Mucosa of rectum (tissue), 2 donors: ENCODE measurements at regions not wholly inside any gene's neighbourhood (a gene's known extent, or its start where the extent isn't known, plus 50 kb on each side); places are given as distances from the start of the nearest gene placed in this dataset.
A peak's percentile ranks its signal among the peaks of the same experiment; 100 is the strongest.
"Not testable (repeated sequence)": the region's sequence is repeated elsewhere in the genome, so short reads cannot be mapped to it uniquely, and the experiment has no call there.

Experiments used
- H3K27ac ChIP-seq, 2 donors: one replicate each; pipeline ENCODE4 v1.7.0; 2013; ENCODE audit warnings: inconsistent platforms in 2 of 2, low read depth in 2 of 2, low read length in 2 of 2
- H3K27me3 ChIP-seq, 2 donors: one replicate each; pipeline ENCODE4 v1.7.0; 2013; ENCODE audit warnings: low read length in 2 of 2; ENCODE audit not compliant: control insufficient read depth in 2 of 2, insufficient read depth in 2 of 2
- H3K36me3 ChIP-seq, 2 donors: one replicate each; pipeline ENCODE4 v1.7.0; 2013; ENCODE audit warnings: low read length in 2 of 2; ENCODE audit not compliant: control insufficient read depth in 2 of 2, insufficient read depth in 2 of 2
- H3K4me1 ChIP-seq, 2 donors: one replicate each; pipeline ENCODE4 v1.7.0; 2013; ENCODE audit warnings: low read length in 2 of 2, mild to moderate bottlenecking in 1 of 2; ENCODE audit not compliant: control insufficient read depth in 2 of 2, insufficient read depth in 2 of 2
- H3K4me3 ChIP-seq, 2 donors: one replicate each; pipeline ENCODE4 v1.7.0; 2013; ENCODE audit warnings: low read length in 2 of 2
- H3K9ac ChIP-seq, 2 donors: one replicate each; pipeline ENCODE4 v1.7.0; 2013; ENCODE audit warnings: low read length in 2 of 2, low read depth in 1 of 2, mild to moderate bottlenecking in 1 of 2
- H3K9me3 ChIP-seq, 2 donors: one replicate each; pipeline ENCODE4 v1.7.0; 2013; ENCODE audit warnings: low read length in 2 of 2; ENCODE audit not compliant: control insufficient read depth in 2 of 2
- donor health status: healthy.
- donor health status: Normal muscosa, but diverticular disease.

- Histone ChIP-seq H3K4me3 (no peak overlapping the region), H3K27me3 (no peaks in the 10 kb centered on the region), H3K9me3 (no peaks in the 10 kb centered on the region), H3K4me1 (peaks cover 7 to 9% of the 10 kb centered on the region in 2 donors), H3K27ac (no peak overlapping the region), H3K9ac (no peak overlapping the region), H3K36me3 (no peaks in the 10 kb centered on the region)
These were observed 255.5 kb downstream of the EFCAB11 start for GRCh38 chr14:89699071-89699470.

GRCh38 chr14:89697281-89698060 is 257.1 kb downstream of the EFCAB11 start:
- Histone ChIP-seq H3K27me3 (no peaks in the 10 kb centered on the region), H3K36me3 (no peaks in the 10 kb centered on the region), H3K9ac (no peak overlapping the region), H3K27ac (no peak overlapping the region), H3K4me3 (no peak overlapping the region), H3K4me1 (peaks cover 7 to 9% of the 10 kb centered on the region in 2 donors), H3K9me3 (no peaks in the 10 kb centered on the region)

GRCh38 chr14:89695846-89696245 is 258.7 kb downstream of the EFCAB11 start:
- no peak overlapping the region for H3K27ac ChIP-seq
- no peak overlapping the region for H3K9ac ChIP-seq
- H3K9me3 ChIP-seq, result no peaks in the 10 kb centered on the region
- H3K4me1 ChIP-seq, result no peaks in the 10 kb centered on the region
- H3K4me3 ChIP-seq, result no peak overlapping the region
- no peaks in the 10 kb centered on the region for H3K27me3 ChIP-seq
- H3K36me3 ChIP-seq, result no peaks in the 10 kb centered on the region

GRCh38 chr14:89690139-89690538 is 264.4 kb downstream of the EFCAB11 start:
- no peaks in the 10 kb centered on the region for H3K36me3 ChIP-seq
- H3K9me3 ChIP-seq, result no peaks in the 10 kb centered on the region
- no peaks in the 10 kb centered on the region for H3K27me3 ChIP-seq
- H3K4me3 ChIP-seq, result no peak overlapping the region
- no peak overlapping the region for H3K27ac ChIP-seq
- no peak overlapping the region for H3K9ac ChIP-seq
- H3K4me1 ChIP-seq, result no peaks in the 10 kb centered on the region

- not testable (repeated sequence) for H3K4me3 ChIP-seq, H3K27ac ChIP-seq, H3K27me3 ChIP-seq, H3K4me1 ChIP-seq, H3K36me3 ChIP-seq, H3K9me3 ChIP-seq, H3K9ac ChIP-seq
These were observed 264.8 kb downstream of the EFCAB11 start for GRCh38 chr14:89689711-89690110.

- H3K27ac ChIP-seq, result no peak overlapping the region
- no peaks in the 10 kb centered on the region for H3K9me3 ChIP-seq
- no peak overlapping the region for H3K9ac ChIP-seq
- H3K4me1 ChIP-seq, result no peaks in the 10 kb centered on the region
- H3K4me3 ChIP-seq, result no peak overlapping the region
- H3K36me3 ChIP-seq, result no peaks in the 10 kb centered on the region
- H3K27me3 ChIP-seq, result no peaks in the 10 kb centered on the region
These were observed 265.9 kb downstream of the EFCAB11 start for GRCh38 chr14:89688507-89689211.

GRCh38 chr14:89687129-89687528 is 267.4 kb downstream of the EFCAB11 start:
- not testable (repeated sequence) for H3K4me3 ChIP-seq, H3K9me3 ChIP-seq, H3K27me3 ChIP-seq, H3K9ac ChIP-seq, H3K27ac ChIP-seq, H3K4me1 ChIP-seq, H3K36me3 ChIP-seq

GRCh38 chr14:89684139-89684538 is 267.1 kb upstream of the FOXN3 start:
- H3K4me3 ChIP-seq, result no peak overlapping the region
- no peaks in the 10 kb centered on the region for H3K9me3 ChIP-seq
- H3K9ac ChIP-seq, result no peak overlapping the region
- no peak overlapping the region for H3K27ac ChIP-seq
- H3K36me3 ChIP-seq, result no peaks in the 10 kb centered on the region
- H3K4me1 ChIP-seq, result peaks cover 3% of the 10 kb centered on the region in 2 donors
- no peaks in the 10 kb centered on the region for H3K27me3 ChIP-seq

GRCh38 chr14:89681086-89682018 is 264.3 kb upstream of the FOXN3 start:
- Histone ChIP-seq H3K9ac (no peak overlapping the region), H3K4me1 (peaks cover 3% of the 10 kb centered on the region in 2 donors), H3K27me3 (no peaks in the 10 kb centered on the region), H3K27ac (peak overlapping the region; percentile 21 to 39), H3K36me3 (no peaks in the 10 kb centered on the region), H3K4me3 (peak overlapping the region in 1 of 2 donors; percentile 28), H3K9me3 (no peaks in the 10 kb centered on the region)

- no peak overlapping the region for H3K27ac ChIP-seq
- H3K36me3 ChIP-seq, result no peaks in the 10 kb centered on the region
- H3K4me1 ChIP-seq, result peaks cover 3% of the 10 kb centered on the region in 2 donors
- no peaks in the 10 kb centered on the region for H3K27me3 ChIP-seq
- no peaks in the 10 kb centered on the region for H3K9me3 ChIP-seq
- no peak overlapping the region for H3K4me3 ChIP-seq
- no peak overlapping the region for H3K9ac ChIP-seq
These were observed 263.1 kb upstream of the FOXN3 start for GRCh38 chr14:89680156-89680555.
